Neural progenitor cell (in vitro differentiated cells): ENCODE measurements at regions not wholly inside any gene's neighbourhood (a gene's known extent, or its start where the extent isn't known, plus 50 kb on each side); places are given as distances from the start of the nearest gene placed in this dataset.

Experiments
- DNase-seq: peaks from one replicate; pipeline ENCODE4 v3.0.0-alpha.2; 2016; ENCODE audit warnings: low spot score
- H2AFZ ChIP-seq: fragments of 200-600 bp; sonication (generic); replicated peaks from 2 replicates; pipeline ENCODE4 v1.6.1; 2016; ENCODE audit warnings: antibody characterized with exemption
- H3F3A ChIP-seq: fragments of 200-600 bp; sonication (generic); 2 replicates; pipeline ENCODE4 v1.6.1; 2016; ENCODE audit warnings: antibody characterized with exemption, low read depth
- H3K27ac ChIP-seq: fragments of 200-600 bp; sonication (generic); 2 replicates; pipeline ENCODE4 v1.5.1; 2016; ENCODE audit warnings: mild to moderate bottlenecking
- H3K27me3 ChIP-seq: fragments of 200-600 bp; sonication (generic); 2 replicates; pipeline ENCODE4 v1.6.1; 2016; ENCODE audit warnings: mild to moderate bottlenecking, moderate library complexity
- H3K36me3 ChIP-seq: fragments of 200-600 bp; sonication (generic); 2 replicates; pipeline ENCODE4 v1.5.1; 2016
- H3K4me1 ChIP-seq: fragments of 200-600 bp; sonication (generic); 2 replicates; pipeline ENCODE4 v1.6.1; 2016; ENCODE audit warnings: mixed run types
- H3K4me2 ChIP-seq: fragments of 200-600 bp; sonication (generic); 2 replicates; pipeline ENCODE4 v1.6.1; 2016
- H3K4me3 ChIP-seq: fragments of 200-600 bp; sonication (generic); 2 replicates; pipeline ENCODE4 v1.5.1; 2016
- H3K79me2 ChIP-seq: fragments of 200-600 bp; sonication (generic); 2 replicates; pipeline ENCODE4 v1.6.1; 2016; ENCODE audit warnings: low read depth
- H3K9ac ChIP-seq: fragments of 200-600 bp; sonication (generic); 2 replicates; pipeline ENCODE4 v1.6.1; 2016
- H3K9me3 ChIP-seq: fragments of 200-600 bp; sonication (generic); 2 replicates; pipeline ENCODE4 v1.5.1; 2016; ENCODE audit warnings: low read depth
- H4K20me1 ChIP-seq: fragments of 200-600 bp; sonication (generic); 2 replicates; pipeline ENCODE4 v1.6.1; 2016; ENCODE audit warnings: low read depth
- H3K27ac Mint-ChIP-seq: 3 replicates; pipeline ENCODE4 v1.8.0; 2021; ENCODE audit warnings: mixed read lengths
- H3K27me3 Mint-ChIP-seq: 2 replicates; pipeline ENCODE4 v1.8.0; 2022; ENCODE audit warnings: low read depth, mild to moderate bottlenecking, inconsistent platforms, moderate library complexity, mixed read lengths; ENCODE audit not compliant: insufficient read depth
- H3K36me3 Mint-ChIP-seq: 3 replicates; pipeline ENCODE4 v1.8.0; 2021; ENCODE audit warnings: mixed read lengths
- H3K4me1 Mint-ChIP-seq: 3 replicates; pipeline ENCODE4 v1.8.0; 2021; ENCODE audit warnings: mixed read lengths
- H3K4me3 Mint-ChIP-seq: 3 replicates; pipeline ENCODE4 v1.8.0; 2021; ENCODE audit warnings: mild to moderate bottlenecking, moderate library complexity, mixed read lengths
- H3K9me3 Mint-ChIP-seq: 3 replicates; pipeline ENCODE4 v1.8.0; 2020; ENCODE audit warnings: mixed read lengths
- CTCF ChIP-seq: fragments of 200-600 bp; sonication (generic); IDR thresholded peaks from 2 replicates; pipeline ENCODE4 v1.5.1; 2017; ENCODE audit warnings: antibody characterized with exemption, mild to moderate bottlenecking
- EZH2 ChIP-seq: fragments of 200-600 bp; sonication (generic); IDR thresholded peaks from 2 replicates; pipeline ENCODE4 v1.6.1; 2017; ENCODE audit warnings: antibody characterized with exemption, mild to moderate bottlenecking, moderate library complexity
- EZH2phosphoT487 ChIP-seq: fragments of 200-600 bp; sonication (generic); IDR thresholded peaks from 2 replicates; pipeline ENCODE4 v1.6.1; 2017; ENCODE audit warnings: antibody characterized with exemption

DNA sequence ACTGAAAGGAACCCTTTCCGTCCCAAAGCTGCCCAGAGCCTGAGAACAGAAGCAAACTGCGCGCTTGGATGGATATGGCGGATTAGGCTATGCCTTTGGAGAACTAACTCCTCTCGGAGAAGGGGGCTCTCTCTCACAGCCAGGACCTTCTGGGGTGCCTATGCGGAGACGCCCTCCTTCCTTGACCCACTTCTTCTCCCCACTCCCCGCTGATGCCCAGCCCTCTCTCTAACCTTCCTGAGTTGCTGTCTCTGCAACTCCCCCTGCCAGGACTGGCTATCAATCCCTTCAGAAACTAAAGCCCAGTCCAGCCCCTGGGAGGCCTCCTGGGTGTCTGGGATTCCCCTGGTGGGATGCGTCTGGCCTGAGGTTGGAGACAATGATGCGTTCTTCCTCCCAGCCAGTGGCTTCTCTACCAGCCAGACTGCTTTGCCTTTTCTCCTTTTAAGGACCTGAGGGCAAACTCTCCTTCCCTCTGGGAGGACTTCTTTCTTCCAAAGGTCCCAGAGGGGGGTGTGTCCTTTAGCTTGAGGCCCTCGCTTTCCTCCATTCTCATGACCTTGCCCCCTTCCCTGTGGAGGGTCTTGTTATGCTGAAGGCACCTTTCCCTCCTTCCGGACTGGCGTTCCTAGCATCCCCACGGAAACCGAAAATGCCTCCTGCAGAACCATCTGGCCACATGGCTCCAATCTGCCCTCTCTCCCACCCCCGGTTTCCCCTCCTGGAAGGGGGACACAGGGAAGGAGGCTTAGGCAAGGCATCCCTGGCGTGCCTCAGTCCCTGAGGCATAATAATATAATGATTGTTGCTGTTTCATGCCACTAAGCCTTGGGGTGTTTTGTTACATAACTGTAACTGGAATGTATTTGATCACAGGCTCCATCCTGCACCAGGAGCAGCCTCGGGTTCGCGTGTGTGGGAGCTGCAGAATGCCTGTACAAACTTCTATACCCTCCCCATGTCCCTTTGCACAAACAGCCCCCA is 63.4 kb upstream of the C15orf39 start:
- H3K27ac ChIP-seq: no peak overlapping the region

GRCh38 chr15:75140080-75140879 is 61.4 kb upstream of the C15orf39 start:
- H3K79me2 ChIP-seq: no peaks in the 10 kb centered on the region
- H3K4me1 ChIP-seq: peaks cover 6% of the 10 kb centered on the region
- H2AFZ ChIP-seq: no peak overlapping the region
- TF ChIP-seq EZH2 (no peak), CTCF (no peak), EZH2phosphoT487 (no peak)
- no peaks in the 10 kb centered on the region for H3K27me3 ChIP-seq
- Mint-ChIP-seq H3K27me3 (peaks cover 6% of the 10 kb centered on the region), H3K36me3 (peaks cover 8% of the 10 kb centered on the region), H3K4me1 (peaks cover 18% of the 10 kb centered on the region), H3K4me3 (no peak overlapping the region), H3K27ac (no peak overlapping the region), H3K9me3 (peaks cover 29% of the 10 kb centered on the region)
- DNase-seq: peak; percentile 26
- H3K4me2 ChIP-seq: peak overlapping the region; percentile 15
- no peaks in the 10 kb centered on the region for H3F3A ChIP-seq
- peaks cover 5% of the 10 kb centered on the region for H3K9me3 ChIP-seq
- H3K4me3 ChIP-seq: no peak overlapping the region
- H3K9ac ChIP-seq: no peak overlapping the region
- no peaks in the 10 kb centered on the region for H3K36me3 ChIP-seq
- H4K20me1 ChIP-seq: no peaks in the 10 kb centered on the region
- no peak overlapping the region for H3K27ac ChIP-seq

More for the DNA sequence above, 63.4 kb upstream of the C15orf39 start:
- no peak overlapping the region for H2AFZ ChIP-seq
- Mint-ChIP-seq H3K27me3 (peaks cover 6% of the 10 kb centered on the region), H3K36me3 (peaks cover 8% of the 10 kb centered on the region), H3K27ac (peak overlapping the region; percentile 97), H3K9me3 (peaks cover 23% of the 10 kb centered on the region), H3K4me3 (peak overlapping the region; percentile 10), H3K4me1 (peaks cover 18% of the 10 kb centered on the region)
- H3K4me1 ChIP-seq: peaks cover 6% of the 10 kb centered on the region
- H4K20me1 ChIP-seq: no peaks in the 10 kb centered on the region
- H3K4me2 ChIP-seq: no peak overlapping the region
- H3K27me3 ChIP-seq: no peaks in the 10 kb centered on the region
- no peak for DNase-seq
- H3K9me3 ChIP-seq: peaks cover 5% of the 10 kb centered on the region
- no peak overlapping the region for H3K4me3 ChIP-seq
- TF ChIP-seq CTCF (no peak), EZH2phosphoT487 (no peak), EZH2 (no peak)
- H3K36me3 ChIP-seq: no peaks in the 10 kb centered on the region
- H3K9ac ChIP-seq: no peak overlapping the region
- H3F3A ChIP-seq: no peaks in the 10 kb centered on the region
- no peaks in the 10 kb centered on the region for H3K79me2 ChIP-seq

GRCh38 chr15:75142499-75142898 is 59.2 kb upstream of the C15orf39 start:
- Histone ChIP-seq H3K4me3 (no peak overlapping the region), H3K27ac (no peak overlapping the region), H4K20me1 (no peaks in the 10 kb centered on the region), H3K79me2 (no peaks in the 10 kb centered on the region), H3K4me2 (no peak overlapping the region), H3K4me1 (peaks cover 6% of the 10 kb centered on the region), H3K27me3 (no peaks in the 10 kb centered on the region), H3K36me3 (no peaks in the 10 kb centered on the region), H3K9ac (no peak overlapping the region), H2AFZ (no peak overlapping the region), H3K9me3 (peaks cover 11% of the 10 kb centered on the region), H3F3A (no peaks in the 10 kb centered on the region)
- Mint-ChIP-seq H3K4me1 (peaks cover 18% of the 10 kb centered on the region), H3K27ac (no peak overlapping the region), H3K27me3 (peaks cover 9% of the 10 kb centered on the region), H3K36me3 (peaks cover 8% of the 10 kb centered on the region), H3K4me3 (no peak overlapping the region), H3K9me3 (peaks cover 29% of the 10 kb centered on the region)
- no peak for DNase-seq
- TF ChIP-seq EZH2phosphoT487 (no peak), EZH2 (no peak), CTCF (no peak)
